Fibroblast of skin of right quadriceps (primary cell): ENCODE measurements at regions not wholly inside any gene's neighbourhood (a gene's known extent, or its start where the extent isn't known, plus 50 kb on each side); places are given as distances from the start of the nearest gene placed in this dataset.

Experiments
- DNase-seq: peaks from one replicate; pipeline ENCODE4 v3.0.0-alpha.2; 2013

GRCh38 chr21:43347461-43348169 is 79.3 kb downstream of the SIK1 start:
- DNase-seq: peak; percentile 61

- DNase-seq: no peak
These were observed 80.4 kb downstream of the SIK1 start for GRCh38 chr21:43346551-43346950.

- peak; percentile 81 for DNase-seq
These were observed 81.1 kb downstream of the SIK1 start for GRCh38 chr21:43345746-43346409.

GRCh38 chr21:43345046-43345745 is 81.7 kb downstream of the SIK1 start:
- DNase-seq: no peak

GRCh38 chr21:43343992-43344886 is 82.7 kb downstream of the SIK1 start:
- no peak for DNase-seq

- no peak for DNase-seq
These were observed 83.6 kb downstream of the SIK1 start for GRCh38 chr21:43343095-43343991.

GRCh38 chr21:43342301-43342881 is 84.5 kb downstream of the SIK1 start:
- DNase-seq: no peak

GRCh38 chr21:43341378-43342161 is 85.4 kb downstream of the SIK1 start:
- no peak for DNase-seq

- DNase-seq: peak; percentile 86
These were observed 86.2 kb downstream of the SIK1 start for GRCh38 chr21:43340491-43341377.

GRCh38 chr21:43339668-43340067 is 87.3 kb downstream of the SIK1 start:
- DNase-seq: no peak

- no peak for DNase-seq
These were observed 88.0 kb downstream of the SIK1 start for GRCh38 chr21:43338951-43339350.

- DNase-seq: no peak
These were observed 88.9 kb downstream of the SIK1 start for GRCh38 chr21:43337901-43338655.

- no peak for DNase-seq
These were observed 91.8 kb downstream of the SIK1 start for GRCh38 chr21:43335119-43335518.

- no peak for DNase-seq
These were observed 92.5 kb downstream of the SIK1 start for GRCh38 chr21:43334214-43334958.

GRCh38 chr21:43333298-43334062 is 93.5 kb downstream of the SIK1 start:
- DNase-seq: peak; percentile 97

- DNase-seq: peak; percentile 56
These were observed 94.1 kb downstream of the SIK1 start for GRCh38 chr21:43332861-43333297.
